Fibroblast of lung (primary cell): ENCODE measurements at regions not wholly inside any gene's neighbourhood (a gene's known extent, or its start where the extent isn't known, plus 50 kb on each side); places are given as distances from the start of the nearest gene placed in this dataset.

Source experiments
- EZH2 ChIP-seq: IDR thresholded peaks from 2 replicates; pipeline ENCODE4 v1.5.1; 2012; ENCODE audit warnings: low read length, control low read depth, mild to moderate bottlenecking; ENCODE audit errors: missing control alignments
- TF ChIP-seq, protein P1 (sequence below), 2 donors: IDR thresholded peaks in 1 of 2; conservative IDR thresholded peaks in 1 of 2; 1 replicate in 1 of 2; 2 replicates in 1 of 2; pipeline ENCODE4 v1.5.1; 2011 to 2012; ENCODE audit warnings: low read length in 2 of 2, control low read depth in 1 of 2, inconsistent platforms in 1 of 2, low read depth in 1 of 2, mild to moderate bottlenecking in 1 of 2

DNA sequence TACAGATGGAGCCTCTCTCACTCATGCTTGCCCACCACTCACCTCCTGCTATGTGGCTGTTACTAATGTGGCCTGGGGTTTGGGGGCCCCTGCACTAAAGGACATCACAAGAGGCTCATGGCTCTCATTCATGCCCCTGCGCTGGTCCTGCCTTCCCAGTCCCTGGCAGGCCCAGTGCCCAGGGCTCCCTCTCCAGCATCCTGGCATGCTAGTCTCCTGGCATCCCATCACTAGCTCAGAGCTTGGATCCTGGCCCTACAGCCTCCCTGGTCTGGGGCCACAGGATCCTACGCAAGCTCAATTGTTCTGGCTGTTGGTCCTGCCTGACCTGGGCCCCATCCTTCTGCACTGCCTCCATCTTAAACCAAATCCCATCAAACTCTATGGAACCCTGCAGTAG lies 685.4 kb downstream of the PTPRU start:
- TF ChIP-seq, protein P1, sequence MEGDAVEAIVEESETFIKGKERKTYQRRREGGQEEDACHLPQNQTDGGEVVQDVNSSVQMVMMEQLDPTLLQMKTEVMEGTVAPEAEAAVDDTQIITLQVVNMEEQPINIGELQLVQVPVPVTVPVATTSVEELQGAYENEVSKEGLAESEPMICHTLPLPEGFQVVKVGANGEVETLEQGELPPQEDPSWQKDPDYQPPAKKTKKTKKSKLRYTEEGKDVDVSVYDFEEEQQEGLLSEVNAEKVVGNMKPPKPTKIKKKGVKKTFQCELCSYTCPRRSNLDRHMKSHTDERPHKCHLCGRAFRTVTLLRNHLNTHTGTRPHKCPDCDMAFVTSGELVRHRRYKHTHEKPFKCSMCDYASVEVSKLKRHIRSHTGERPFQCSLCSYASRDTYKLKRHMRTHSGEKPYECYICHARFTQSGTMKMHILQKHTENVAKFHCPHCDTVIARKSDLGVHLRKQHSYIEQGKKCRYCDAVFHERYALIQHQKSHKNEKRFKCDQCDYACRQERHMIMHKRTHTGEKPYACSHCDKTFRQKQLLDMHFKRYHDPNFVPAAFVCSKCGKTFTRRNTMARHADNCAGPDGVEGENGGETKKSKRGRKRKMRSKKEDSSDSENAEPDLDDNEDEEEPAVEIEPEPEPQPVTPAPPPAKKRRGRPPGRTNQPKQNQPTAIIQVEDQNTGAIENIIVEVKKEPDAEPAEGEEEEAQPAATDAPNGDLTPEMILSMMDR (conservative IDR thresholded peaks at IDR 0.05 in 1 of 2, IDR thresholded peaks at IDR 0.05 in 1 of 2; ENCODE audit: low read depth in 1 of 2, low read length in 2 of 2) = no peak
- TF ChIP-seq EZH2 = no peak
